Neural cell (in vitro differentiated cells): ENCODE measurements at regions not wholly inside any gene's neighbourhood (a gene's known extent, or its start where the extent isn't known, plus 50 kb on each side); places are given as distances from the start of the nearest gene placed in this dataset.

Experiments
- CTCF ChIP-seq: fragments of 450-650 bp; IDR thresholded peaks from 2 replicates; pipeline ENCODE4 v1.5.1; 2014; ENCODE audit warnings: antibody characterized with exemption, mild to moderate bottlenecking, moderate library complexity; ENCODE audit not compliant: poor library complexity, severe bottlenecking
- EP300 ChIP-seq: fragments of 450-650 bp; conservative IDR thresholded peaks from 2 replicates; pipeline ENCODE4 v1.6.1; 2014; ENCODE audit warnings: antibody characterized with exemption, mild to moderate bottlenecking, moderate library complexity; ENCODE audit not compliant: poor library complexity, severe bottlenecking
- EZH2 ChIP-seq: fragments of 200-600, 300-800 bp; shearing (Covaris generic), sonication (generic); IDR thresholded peaks from 2 replicates; pipeline ENCODE4 v1.6.1; 2014; ENCODE audit warnings: antibody characterized with exemption, low read length, borderline replicate concordance, mild to moderate bottlenecking; ENCODE audit not compliant: insufficient read depth, poor library complexity, severe bottlenecking
- POLR2AphosphoS5 ChIP-seq: IDR thresholded peaks from 2 replicates; pipeline ENCODE4 v1.6.1; 2012
- RAD21 ChIP-seq: fragments of 450-650 bp; conservative IDR thresholded peaks from 2 replicates; pipeline ENCODE4 v1.6.1; 2014; ENCODE audit warnings: antibody characterized with exemption, mild to moderate bottlenecking, moderate library complexity
- SMC3 ChIP-seq: fragments of 450-650 bp; conservative IDR thresholded peaks from 2 replicates; pipeline ENCODE4 v1.6.1; 2014; ENCODE audit warnings: antibody characterized with exemption, mild to moderate bottlenecking, moderate library complexity; ENCODE audit not compliant: poor library complexity
- TAF1 ChIP-seq: IDR thresholded peaks from 2 replicates; pipeline ENCODE4 v1.6.1; 2012; ENCODE audit warnings: low read depth

GRCh38 chr10:9786101-9786500, 1231.6 kb upstream of the CELF2 start:
- TF ChIP-seq CTCF (no peak), RAD21 (no peak), SMC3 (no peak), POLR2AphosphoS5 (no peak), TAF1 (no peak), EZH2 (no peak), EP300 (no peak)
